ENCODE measurements at regions not wholly inside any gene's neighbourhood (a gene's known extent, or its start where the extent isn't known, plus 50 kb on each side); places are given as distances from the start of the nearest gene placed in this dataset.

GRCh38 chr17:79679631-79680317, 51.0 kb upstream of the ENPP7 start:
- no peak for TF ChIP-seq CTCF (IDR thresholded peaks at IDR 0.05)
- TF ChIP-seq POLR2A (IDR thresholded peaks at IDR 0.05), result no peak
